GM23248 (cell line): ENCODE measurements at regions not wholly inside any gene's neighbourhood (a gene's known extent, or its start where the extent isn't known, plus 50 kb on each side); places are given as distances from the start of the nearest gene placed in this dataset.

ENCODE experiments used
- EZH2 ChIP-seq: fragments of 200-600 bp; sonication (generic); IDR thresholded peaks from 2 replicates; pipeline ENCODE4 v1.6.1; 2018; ENCODE audit warnings: antibody characterized with exemption, mild to moderate bottlenecking; ENCODE audit not compliant: insufficient read depth, poor library complexity, severe bottlenecking
- EZH2phosphoT487 ChIP-seq: fragments of 200-600 bp; sonication (generic); IDR thresholded peaks from 2 replicates; pipeline ENCODE4 v1.6.1; 2018; ENCODE audit warnings: antibody characterized with exemption, moderate library complexity, mild to moderate bottlenecking, low read depth; ENCODE audit not compliant: insufficient read depth

- TF ChIP-seq EZH2phosphoT487: no peak
- no peak for TF ChIP-seq EZH2
Measured at GRCh38 chr2:129488376-129488775, 491.1 kb upstream of the RAB6C start.
